ENCODE measurements at regions not wholly inside any gene's neighbourhood (a gene's known extent, or its start where the extent isn't known, plus 50 kb on each side); places are given as distances from the start of the nearest gene placed in this dataset.

GRCh38 chr3:13931172-13931571 is 51.3 kb upstream of the WNT7A start:
- no peak for DNase-seq
- H3K36me3 ChIP-seq (ENCODE audit: control insufficient read depth in 3 of 3, insufficient read depth in 2 of 3, low read depth in 1 of 3, low read length in 3 of 3): no peaks in the 10 kb centered on the region
- H3K9me3 ChIP-seq (ENCODE audit: control insufficient read depth in 2 of 2, insufficient read depth in 1 of 2, low read depth in 1 of 2, low read length in 1 of 2): peaks cover 0 to 5% of the 10 kb centered on the region in 2 donors
- FAIRE-seq: no peak
- no peak overlapping the region for H3K27ac ChIP-seq (ENCODE audit: low read depth in 1 of 3, low read length in 2 of 3)
- H3K4me1 ChIP-seq (ENCODE audit: control insufficient read depth in 3 of 3, insufficient read depth in 2 of 3, low read depth in 1 of 3, low read length in 2 of 3): no peaks in the 10 kb centered on the region
- WGBS, 3 donors: 85 to 92% (median 88%) methylated on average over 4 of the region's 4 CpGs
- peaks cover 0 to 6% (median 5%) of the 10 kb centered on the region in 3 donors for H3K27me3 ChIP-seq (ENCODE audit: control insufficient read depth in 3 of 3, insufficient read depth in 3 of 3, low read length in 3 of 3)
- H3K4me3 ChIP-seq (ENCODE audit: low read depth in 1 of 3, low read length in 3 of 3): no peak overlapping the region

All from small intestine (tissue), 7 donors.